AG04450 (cell line): ENCODE measurements at regions not wholly inside any gene's neighbourhood (a gene's known extent, or its start where the extent isn't known, plus 50 kb on each side); places are given as distances from the start of the nearest gene placed in this dataset.

Experiments used
- CTCF ChIA-PET: fragments of 300-600, 350-600 bp; formaldehyde crosslinking; extraction: SDS; loops from one replicate; lab custom pipeline; 2022; ENCODE audit warnings: antibody characterized with exemption, inconsistent platforms; lab: Charles Lee
- POLR2A ChIA-PET: fragments of 350-600 bp; formaldehyde crosslinking; extraction: SDS; loops from one replicate; lab custom pipeline; 2021; ENCODE audit warnings: antibody characterized with exemption, inconsistent platforms; lab: Yijun Ruan, JAX
- DNase-seq: peaks from one replicate; pipeline ENCODE4 v3.0.0-alpha.2; 2011; ENCODE audit warnings: low read depth, low spot score
- H3K27ac ChIP-seq: one replicate; pipeline ENCODE4 v1.5.1; 2012; ENCODE audit warnings: low read depth, low read length, control low read depth
- H3K27me3 ChIP-seq: one replicate; pipeline ENCODE4 v1.6.0; 2012; ENCODE audit warnings: low read length; ENCODE audit not compliant: control insufficient read depth, insufficient read depth
- H3K4me3 ChIP-seq: 2 replicates; pipeline ENCODE4 v1.5.1; 2011; ENCODE audit warnings: mild to moderate bottlenecking, low read depth, low read length, control low read depth
- H3K9me3 ChIP-seq: 2 replicates; pipeline ENCODE4 v1.5.1; 2012; ENCODE audit warnings: low read length; ENCODE audit not compliant: control insufficient read depth, insufficient read depth
- TF ChIP-seq, protein P1 (sequence below): IDR thresholded peaks from 2 replicates; pipeline ENCODE4 v1.5.1; 2011; ENCODE audit warnings: low read depth, low read length, control low read depth, inconsistent platforms

DNA sequence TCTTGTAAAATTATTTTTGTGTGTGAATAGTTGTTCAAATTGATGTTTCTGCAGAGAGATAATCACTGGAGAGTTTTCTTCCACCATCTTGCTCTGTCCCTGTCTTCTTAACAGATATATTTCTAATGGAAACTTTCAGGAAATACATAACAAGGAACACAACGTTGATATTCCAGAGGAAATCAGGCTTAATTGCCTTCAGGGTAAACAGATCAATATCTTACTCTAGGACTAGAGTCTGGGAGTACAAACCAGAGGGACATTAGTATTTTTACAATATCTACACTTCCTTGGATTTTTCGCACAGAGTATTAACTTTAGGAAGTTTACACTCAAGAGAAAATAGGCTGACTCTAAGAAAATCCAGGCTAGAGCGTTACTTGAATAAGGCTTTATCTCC is 159.1 kb downstream of the PFKFB3 start:
- no peak overlapping the region for H3K4me3 ChIP-seq
- POLR2A ChIA-PET = no interaction called here
- CTCF ChIA-PET = no interaction called here
- no peak for DNase-seq
- no peak overlapping the region for H3K27ac ChIP-seq
- TF ChIP-seq, protein P1, sequence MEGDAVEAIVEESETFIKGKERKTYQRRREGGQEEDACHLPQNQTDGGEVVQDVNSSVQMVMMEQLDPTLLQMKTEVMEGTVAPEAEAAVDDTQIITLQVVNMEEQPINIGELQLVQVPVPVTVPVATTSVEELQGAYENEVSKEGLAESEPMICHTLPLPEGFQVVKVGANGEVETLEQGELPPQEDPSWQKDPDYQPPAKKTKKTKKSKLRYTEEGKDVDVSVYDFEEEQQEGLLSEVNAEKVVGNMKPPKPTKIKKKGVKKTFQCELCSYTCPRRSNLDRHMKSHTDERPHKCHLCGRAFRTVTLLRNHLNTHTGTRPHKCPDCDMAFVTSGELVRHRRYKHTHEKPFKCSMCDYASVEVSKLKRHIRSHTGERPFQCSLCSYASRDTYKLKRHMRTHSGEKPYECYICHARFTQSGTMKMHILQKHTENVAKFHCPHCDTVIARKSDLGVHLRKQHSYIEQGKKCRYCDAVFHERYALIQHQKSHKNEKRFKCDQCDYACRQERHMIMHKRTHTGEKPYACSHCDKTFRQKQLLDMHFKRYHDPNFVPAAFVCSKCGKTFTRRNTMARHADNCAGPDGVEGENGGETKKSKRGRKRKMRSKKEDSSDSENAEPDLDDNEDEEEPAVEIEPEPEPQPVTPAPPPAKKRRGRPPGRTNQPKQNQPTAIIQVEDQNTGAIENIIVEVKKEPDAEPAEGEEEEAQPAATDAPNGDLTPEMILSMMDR = no peak
- H3K27me3 ChIP-seq = no peaks in the 10 kb centered on the region
- H3K9me3 ChIP-seq = no peaks in the 10 kb centered on the region

DNA sequence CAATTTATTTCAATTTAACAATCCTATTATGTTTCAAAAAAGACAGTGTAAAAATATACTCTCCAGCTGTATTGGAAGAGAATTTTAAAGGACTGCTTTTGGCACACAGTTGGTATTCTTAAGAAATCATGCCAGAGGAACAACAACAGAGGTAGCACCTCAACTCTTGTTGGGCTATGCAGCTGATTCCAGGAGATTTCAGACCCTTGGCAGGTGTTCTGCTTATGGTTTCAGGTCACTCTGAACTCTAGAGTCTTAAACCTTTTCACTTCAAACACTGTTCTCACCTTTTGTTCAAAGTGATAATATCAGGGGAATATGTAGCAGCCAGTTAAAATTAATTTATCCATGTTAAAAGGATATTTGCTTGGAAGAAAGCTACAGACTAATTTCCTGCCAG is 160.1 kb downstream of the PFKFB3 start:
- no peaks in the 10 kb centered on the region for H3K9me3 ChIP-seq
- H3K4me3 ChIP-seq = no peak overlapping the region
- ChIA-PET CTCF (interaction anchor here (0.6 kb wide), 1 partner anchor 62 kb away, joined by 3 read pairs; no protein-coding TSS in a partner anchor), POLR2A (no interaction called here)
- no peak for DNase-seq
- TF ChIP-seq, protein P1 = no peak
- peaks cover 2% of the 10 kb centered on the region for H3K27me3 ChIP-seq
- H3K27ac ChIP-seq = no peak overlapping the region

DNA sequence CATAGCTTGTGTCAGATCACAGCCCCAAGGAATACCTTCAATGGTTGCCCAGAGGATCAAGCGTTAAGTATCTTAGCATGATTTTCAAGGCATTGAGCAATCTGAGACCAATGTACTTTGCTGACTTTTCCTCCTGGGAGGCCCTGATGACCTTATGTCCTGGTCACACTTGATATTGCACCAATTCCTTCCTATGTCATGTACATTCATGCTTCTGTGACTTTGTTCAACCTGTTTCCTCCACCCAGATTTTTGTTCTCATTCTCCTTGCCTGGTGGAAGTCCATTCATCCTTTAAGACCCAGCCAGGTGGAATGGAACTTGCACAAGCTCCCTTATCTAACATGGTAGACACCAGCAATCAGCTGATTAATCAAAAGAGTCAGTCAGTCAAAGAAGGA is 160.8 kb downstream of the PFKFB3 start:
- H3K4me3 ChIP-seq = no peak overlapping the region
- no peaks in the 10 kb centered on the region for H3K9me3 ChIP-seq
- H3K27ac ChIP-seq = no peak overlapping the region
- TF ChIP-seq, protein P1 = no peak
- CTCF ChIA-PET = no interaction called here
- POLR2A ChIA-PET = no interaction called here
- peaks cover 6% of the 10 kb centered on the region for H3K27me3 ChIP-seq
- no peak for DNase-seq

DNA sequence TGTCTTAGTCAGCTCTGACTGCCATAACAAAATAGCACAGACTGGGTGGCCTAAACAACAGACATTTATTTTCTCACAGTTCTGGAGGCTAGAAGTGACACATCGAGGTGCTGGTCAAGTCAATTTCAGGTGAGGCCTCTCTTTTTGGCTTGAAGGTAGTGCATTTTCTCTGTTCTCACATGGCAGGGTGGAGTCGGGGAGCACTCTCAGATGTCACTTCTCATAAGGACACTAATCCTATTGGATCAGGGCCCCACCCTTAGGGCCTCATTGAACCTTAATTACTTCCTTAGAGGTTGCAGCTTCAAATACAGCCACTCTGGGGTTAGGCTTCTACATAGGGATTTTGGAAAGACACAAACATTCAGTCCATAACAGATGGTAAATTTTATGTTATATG is 161.6 kb downstream of the PFKFB3 start:
- H3K9me3 ChIP-seq = no peaks in the 10 kb centered on the region
- CTCF ChIA-PET = no interaction called here
- H3K27ac ChIP-seq = no peak overlapping the region
- H3K27me3 ChIP-seq = peaks cover 6% of the 10 kb centered on the region
- no peak for DNase-seq
- H3K4me3 ChIP-seq = no peak overlapping the region
- POLR2A ChIA-PET = interaction anchor here (0.7 kb wide), 1 partner anchor 22 kb away, joined by 5 read pairs; no protein-coding TSS in a partner anchor
- TF ChIP-seq, protein P1 = no peak

DNA sequence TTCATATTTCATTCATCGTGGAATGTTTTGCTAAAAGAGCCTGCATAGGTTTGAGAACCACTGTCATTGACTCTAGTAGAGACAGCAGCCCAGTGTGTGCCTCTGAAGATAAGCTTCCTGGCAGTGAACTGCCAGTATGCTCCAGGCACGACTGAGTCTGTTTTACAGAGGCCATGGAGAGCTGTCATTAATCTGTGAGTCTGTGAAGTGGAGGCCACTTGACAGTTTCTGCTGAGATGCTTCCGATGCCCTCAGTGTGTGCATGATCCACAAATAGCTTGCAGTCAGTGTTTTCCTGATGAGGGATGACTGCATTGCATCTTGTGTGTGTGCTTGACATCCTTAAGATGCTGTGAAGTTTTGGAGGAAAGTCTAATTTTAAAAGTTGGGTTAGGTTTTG is 162.2 kb downstream of the PFKFB3 start:
- no peak overlapping the region for H3K4me3 ChIP-seq
- POLR2A ChIA-PET = interaction anchor here (1.4 kb wide), 1 partner anchor 17 kb away, joined by 3 read pairs; no protein-coding TSS in a partner anchor
- CTCF ChIA-PET = no interaction called here

More for the DNA sequence above, 162.2 kb downstream of the PFKFB3 start:
- H3K27ac ChIP-seq = no peak overlapping the region
- TF ChIP-seq, protein P1 = no peak
- DNase-seq = no peak
- no peaks in the 10 kb centered on the region for H3K9me3 ChIP-seq
- peaks cover 6% of the 10 kb centered on the region for H3K27me3 ChIP-seq
